ENCODE measurements at regions not wholly inside any gene's neighbourhood (a gene's known extent, or its start where the extent isn't known, plus 50 kb on each side); places are given as distances from the start of the nearest gene placed in this dataset.
A peak's percentile ranks its signal among the peaks of the same experiment; 100 is the strongest.

- Histone ChIP-seq H3K9me3 (replicated peaks) (no peaks in the 10 kb centered on the region), H3K36me3 (no peaks in the 10 kb centered on the region), H3K4me1 (peaks cover 15% of the 10 kb centered on the region), H3K27ac (replicated peaks) (no peak overlapping the region), H3K4me3 (no peak overlapping the region), H3K27me3 (ENCODE audit: low read depth) (no peaks in the 10 kb centered on the region)
- TF ChIP-seq CTCF (IDR thresholded peaks at IDR 0.05; ENCODE audit: borderline replicate concordance): no peak
- intact Hi-C loops (cut with micrococcal nuclease): no loop called here
- DNase-seq: no peak
Observed at GRCh38 chr4:74539044-74539790, 94.3 kb downstream of the AREG start.

- TF ChIP-seq CTCF (IDR thresholded peaks at IDR 0.05; ENCODE audit: borderline replicate concordance): no peak
- Histone ChIP-seq H3K4me3 (no peak overlapping the region), H3K36me3 (no peaks in the 10 kb centered on the region), H3K27me3 (ENCODE audit: low read depth) (no peaks in the 10 kb centered on the region), H3K27ac (replicated peaks) (no peak overlapping the region), H3K4me1 (peaks cover 18% of the 10 kb centered on the region), H3K9me3 (replicated peaks) (no peaks in the 10 kb centered on the region)
- intact Hi-C loops (cut with micrococcal nuclease): no loop called here
- DNase-seq: no peak
Observed at GRCh38 chr4:74540193-74540592, 95.3 kb downstream of the AREG start.

- no peaks in the 10 kb centered on the region for H3K9me3 ChIP-seq (replicated peaks)
- no peak for DNase-seq
- intact Hi-C loops (cut with micrococcal nuclease): no loop called here
- H3K27ac ChIP-seq (replicated peaks): no peak overlapping the region
- H3K4me1 ChIP-seq: peaks cover 22% of the 10 kb centered on the region
- no peak overlapping the region for H3K4me3 ChIP-seq
- TF ChIP-seq CTCF (IDR thresholded peaks at IDR 0.05; ENCODE audit: borderline replicate concordance): peak; percentile 9
- no peaks in the 10 kb centered on the region for H3K36me3 ChIP-seq
- H3K27me3 ChIP-seq (ENCODE audit: low read depth): no peaks in the 10 kb centered on the region
Observed at GRCh38 chr4:74541667-74542066, 96.7 kb downstream of the AREG start.

GRCh38 chr4:74543231-74543781 is 98.4 kb downstream of the AREG start:
- peaks cover 22% of the 10 kb centered on the region for H3K4me1 ChIP-seq
- no peak overlapping the region for H3K27ac ChIP-seq (replicated peaks)
- DNase-seq: no peak
- no peaks in the 10 kb centered on the region for H3K9me3 ChIP-seq (replicated peaks)
- no peak overlapping the region for H3K4me3 ChIP-seq
- H3K36me3 ChIP-seq: no peaks in the 10 kb centered on the region
- H3K27me3 ChIP-seq (ENCODE audit: low read depth): no peaks in the 10 kb centered on the region
- intact Hi-C loops (cut with micrococcal nuclease): no loop called here
- TF ChIP-seq CTCF (IDR thresholded peaks at IDR 0.05; ENCODE audit: borderline replicate concordance): no peak

GRCh38 chr4:74543983-74544382 is 99.0 kb downstream of the AREG start:
- H3K9me3 ChIP-seq (replicated peaks): no peaks in the 10 kb centered on the region
- peaks cover 22% of the 10 kb centered on the region for H3K4me1 ChIP-seq
- H3K27ac ChIP-seq (replicated peaks): no peak overlapping the region
- H3K36me3 ChIP-seq: no peaks in the 10 kb centered on the region
- no peak overlapping the region for H3K4me3 ChIP-seq
- no peak for TF ChIP-seq CTCF (IDR thresholded peaks at IDR 0.05; ENCODE audit: borderline replicate concordance)
- no peaks in the 10 kb centered on the region for H3K27me3 ChIP-seq (ENCODE audit: low read depth)
- intact Hi-C loops (cut with micrococcal nuclease): no loop called here
- no peak for DNase-seq
